Renal cortical epithelial cell (primary cell): ENCODE measurements at regions not wholly inside any gene's neighbourhood (a gene's known extent, or its start where the extent isn't known, plus 50 kb on each side); places are given as distances from the start of the nearest gene placed in this dataset.

Experiments
- DNase-seq: peaks from one replicate; pipeline ENCODE4 v3.0.0-alpha.2; 2011; ENCODE audit warnings: low read depth

DNA sequence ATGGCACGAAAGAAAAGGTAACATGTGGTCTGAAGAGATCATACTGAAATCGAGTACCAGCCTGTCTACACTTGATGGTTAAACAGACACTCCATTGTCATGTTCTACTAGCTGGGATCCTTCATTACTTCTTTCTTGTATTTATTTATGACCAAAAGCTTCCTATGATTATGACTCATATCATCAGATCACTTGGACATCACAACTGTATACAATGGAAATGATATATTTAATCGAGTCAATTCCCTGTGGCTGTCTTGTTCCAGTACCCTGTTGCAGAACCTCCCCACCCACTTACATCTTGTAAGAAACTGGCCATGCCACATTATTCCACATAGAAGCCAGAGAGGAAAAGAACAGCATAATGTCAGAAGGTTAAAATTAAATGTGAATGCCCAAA, 358.9 kb downstream of the ZEB2 start:
- DNase-seq, result no peak

DNA sequence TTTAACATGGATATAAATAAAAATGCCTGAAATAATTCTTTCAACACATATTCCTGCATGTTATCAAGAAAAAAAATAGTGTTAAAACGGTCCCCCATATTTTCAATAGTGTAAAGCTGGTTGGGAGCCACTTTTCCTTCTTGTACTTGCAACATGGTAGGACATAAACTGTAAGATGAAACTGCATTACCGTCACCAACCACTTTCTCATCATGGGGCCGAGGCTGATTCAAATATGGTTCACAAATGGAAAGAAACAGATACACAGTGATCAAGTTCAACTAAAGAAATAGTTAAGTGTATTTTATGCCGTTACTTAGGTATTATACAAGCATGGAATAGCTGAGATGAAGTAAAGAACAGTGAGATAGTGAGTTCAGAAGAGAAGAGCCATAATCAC, 360.7 kb downstream of the ZEB2 start:
- no peak for DNase-seq

DNA sequence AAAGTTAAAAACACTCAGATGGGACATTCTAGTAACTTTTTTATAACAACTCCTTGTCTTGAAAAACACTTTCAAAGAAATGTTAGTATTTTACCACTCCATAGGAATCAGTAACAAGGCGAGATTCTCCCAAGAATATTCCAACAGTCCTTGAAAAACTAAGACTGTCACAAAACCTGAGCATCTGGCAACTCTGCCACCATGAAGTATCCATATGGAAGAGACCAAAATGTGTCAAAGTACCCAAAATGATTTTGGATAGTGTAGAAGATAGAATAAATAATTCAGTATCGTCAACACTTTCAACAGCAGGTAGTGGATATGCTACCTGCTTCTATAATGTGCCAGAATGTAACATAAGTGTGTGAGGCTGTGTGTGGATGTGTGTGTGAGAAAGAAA, 361.8 kb downstream of the ZEB2 start:
- no peak for DNase-seq

DNA sequence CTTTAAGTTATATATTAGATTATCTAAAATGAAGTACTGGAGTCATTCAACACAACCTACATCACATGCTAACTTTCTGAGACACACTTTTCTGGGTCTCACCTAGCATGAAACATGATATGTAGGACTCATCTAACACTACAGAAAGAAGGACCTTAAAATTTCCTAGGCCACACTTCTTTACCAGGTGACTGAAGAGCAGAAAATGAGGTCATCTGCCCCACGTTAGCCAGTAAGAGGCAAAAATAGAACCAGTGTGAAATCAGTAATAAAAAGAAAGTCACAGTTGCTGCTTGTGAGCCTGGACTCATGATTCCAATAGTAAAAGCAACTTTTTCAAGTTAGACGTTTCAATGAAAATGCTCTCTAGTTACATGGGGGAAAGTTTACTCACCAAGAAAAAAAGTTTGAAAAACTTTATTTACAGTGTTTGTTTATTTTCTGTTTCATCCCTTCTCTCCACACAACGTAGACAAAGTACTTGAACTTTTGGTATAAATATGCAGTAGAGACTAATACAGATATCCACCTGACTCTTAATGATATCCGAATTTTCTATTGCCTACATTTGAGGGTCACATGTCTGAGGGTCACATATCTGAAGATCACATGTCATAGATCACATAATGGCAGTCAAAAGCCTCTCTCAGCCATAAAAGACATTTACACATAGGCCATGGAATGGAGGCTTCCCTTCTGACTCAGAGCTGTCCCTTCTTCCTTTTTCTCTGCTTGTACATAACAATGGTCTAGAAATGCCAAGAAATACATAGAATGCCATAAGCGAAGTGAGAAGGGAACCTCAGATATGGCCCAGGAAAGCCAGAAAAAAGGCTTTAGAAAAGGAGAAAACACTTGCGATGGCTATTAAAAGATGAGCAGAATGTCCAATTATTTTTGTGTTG, 362.9 kb downstream of the ZEB2 start:
- no peak for DNase-seq

DNA sequence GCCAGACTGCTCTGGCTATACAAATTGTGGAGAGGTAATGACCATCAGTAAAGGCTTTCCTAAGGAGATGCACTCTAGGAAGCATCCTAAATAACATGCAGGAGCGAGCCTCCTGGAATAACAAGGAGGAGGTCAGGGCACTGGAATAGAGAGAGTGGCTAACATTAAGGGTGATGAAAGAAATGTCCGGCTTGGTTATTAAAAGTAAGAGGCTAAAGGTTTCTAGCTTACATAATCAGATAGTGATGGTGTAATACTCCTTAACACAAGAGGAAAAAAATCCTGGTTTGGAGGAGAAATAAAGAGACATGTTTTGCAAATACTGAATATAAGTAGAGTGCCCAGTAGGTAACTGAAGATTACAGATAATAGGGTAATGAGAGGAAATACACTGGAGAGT, 365.7 kb downstream of the ZEB2 start:
- peak; percentile 16 for DNase-seq

DNA sequence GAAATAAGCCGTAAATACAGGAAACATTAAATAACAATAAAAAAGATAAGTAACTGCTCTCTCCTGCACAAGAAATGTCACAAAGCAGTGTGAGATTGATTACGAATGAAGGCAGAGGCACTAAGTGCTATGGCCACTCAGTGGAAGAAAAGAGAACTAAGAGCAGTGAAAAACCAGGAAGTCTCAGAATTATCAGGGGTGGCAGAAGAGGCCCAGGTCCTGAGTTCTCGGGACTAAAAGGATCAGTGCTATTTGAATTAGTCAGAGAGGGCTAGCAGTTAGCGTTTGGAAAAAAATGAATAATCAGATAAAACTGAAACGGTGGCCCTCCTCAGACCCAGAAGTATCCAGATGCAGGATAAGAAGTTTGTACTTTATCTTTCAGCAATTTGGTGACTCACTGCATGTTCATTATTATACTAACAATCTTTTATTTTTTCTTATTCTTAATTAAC, 367.1 kb downstream of the ZEB2 start:
- no peak for DNase-seq

DNA sequence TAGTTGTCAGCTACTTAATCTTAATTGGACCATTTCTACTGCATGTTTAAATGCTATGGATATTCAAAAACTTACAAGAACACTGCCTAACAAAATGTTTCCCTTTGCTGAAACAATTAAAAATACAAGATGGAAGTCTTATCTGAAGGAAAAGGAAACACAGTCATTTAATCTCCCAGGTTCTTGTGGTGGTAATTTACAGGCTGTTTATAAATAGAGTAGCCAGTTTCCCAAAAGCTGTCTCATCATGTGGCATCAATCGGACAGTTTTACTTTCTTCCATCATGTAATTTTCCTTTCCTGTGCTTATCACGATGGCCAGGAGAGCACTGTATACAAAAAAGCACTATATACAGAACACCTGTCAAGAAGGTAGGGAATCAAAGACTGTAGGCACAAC, 368.1 kb downstream of the ZEB2 start:
- no peak for DNase-seq

DNA sequence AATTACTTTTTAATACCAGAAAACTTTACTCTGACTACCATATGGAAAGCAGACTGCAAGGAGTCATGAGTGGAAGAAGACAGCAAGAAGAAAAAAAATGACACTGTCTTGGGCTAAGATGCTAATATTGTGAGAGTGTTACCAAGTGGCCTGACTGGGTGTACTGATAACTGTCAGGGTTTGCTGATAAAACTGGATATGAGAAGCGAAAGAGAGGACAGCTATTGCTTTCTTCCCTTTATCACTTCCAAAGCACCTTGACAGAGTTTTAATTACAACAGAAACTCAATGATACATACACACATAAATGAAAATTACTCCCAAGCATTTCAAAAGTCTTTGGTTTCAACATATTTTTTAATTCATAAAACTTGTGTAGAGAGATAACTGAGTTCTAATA, 368.5 kb downstream of the ZEB2 start:
- DNase-seq, result no peak

DNA sequence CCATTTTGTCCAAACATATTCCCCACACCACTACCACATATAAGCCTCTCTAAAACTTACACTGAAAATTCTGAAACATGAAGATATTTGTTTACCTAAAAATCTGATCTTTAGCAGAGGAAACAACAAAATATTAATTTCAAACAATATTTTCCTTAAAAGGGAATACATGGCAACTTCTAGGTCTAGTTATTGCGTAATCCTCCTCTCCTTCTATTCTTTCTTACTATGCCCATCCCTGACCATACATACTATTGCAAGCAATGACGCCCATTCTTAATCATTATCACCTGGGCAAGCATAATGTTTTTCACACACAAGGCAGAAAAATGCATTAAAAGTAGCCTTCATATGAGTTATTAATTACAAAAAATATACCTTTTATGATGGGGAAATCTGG, 372.6 kb downstream of the ZEB2 start:
- DNase-seq, result no peak

DNA sequence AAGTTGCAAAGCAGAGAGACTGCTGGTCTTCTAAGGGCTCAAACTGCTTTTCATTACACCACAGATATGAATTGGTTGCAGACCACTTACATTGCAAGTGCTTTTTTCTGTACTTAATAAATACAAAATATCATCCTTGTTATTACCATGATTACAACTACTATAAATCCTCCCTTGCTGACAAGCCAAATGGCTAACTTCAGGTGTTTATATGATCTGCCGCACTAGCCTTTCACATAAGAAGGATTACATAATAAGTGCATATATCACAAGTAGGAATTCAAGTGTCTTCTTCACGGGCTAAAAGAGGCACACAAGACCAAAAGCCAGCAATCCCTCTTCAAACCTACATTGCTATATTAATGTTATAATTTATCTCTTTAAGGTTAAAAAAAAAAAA, 373.0 kb downstream of the ZEB2 start:
- no peak for DNase-seq

DNA sequence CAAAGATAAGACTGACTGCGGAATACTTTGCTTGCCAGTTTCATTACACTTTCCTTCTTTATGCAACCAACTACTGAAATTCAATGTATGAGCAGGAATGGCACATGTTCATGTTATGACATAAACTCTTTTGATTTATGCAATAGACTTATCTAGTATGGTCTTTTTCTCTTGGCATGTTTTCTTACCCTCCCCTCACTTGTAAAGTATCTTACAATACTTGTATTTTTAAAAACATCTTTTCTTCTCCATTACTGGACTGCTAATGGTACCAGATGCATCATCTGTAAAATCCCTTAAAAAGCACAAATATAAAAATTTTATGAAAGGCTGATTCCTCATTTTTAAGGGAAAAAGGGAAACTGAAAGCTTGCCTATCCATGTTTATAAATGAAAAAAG, 373.8 kb downstream of the ZEB2 start:
- no peak for DNase-seq

DNA sequence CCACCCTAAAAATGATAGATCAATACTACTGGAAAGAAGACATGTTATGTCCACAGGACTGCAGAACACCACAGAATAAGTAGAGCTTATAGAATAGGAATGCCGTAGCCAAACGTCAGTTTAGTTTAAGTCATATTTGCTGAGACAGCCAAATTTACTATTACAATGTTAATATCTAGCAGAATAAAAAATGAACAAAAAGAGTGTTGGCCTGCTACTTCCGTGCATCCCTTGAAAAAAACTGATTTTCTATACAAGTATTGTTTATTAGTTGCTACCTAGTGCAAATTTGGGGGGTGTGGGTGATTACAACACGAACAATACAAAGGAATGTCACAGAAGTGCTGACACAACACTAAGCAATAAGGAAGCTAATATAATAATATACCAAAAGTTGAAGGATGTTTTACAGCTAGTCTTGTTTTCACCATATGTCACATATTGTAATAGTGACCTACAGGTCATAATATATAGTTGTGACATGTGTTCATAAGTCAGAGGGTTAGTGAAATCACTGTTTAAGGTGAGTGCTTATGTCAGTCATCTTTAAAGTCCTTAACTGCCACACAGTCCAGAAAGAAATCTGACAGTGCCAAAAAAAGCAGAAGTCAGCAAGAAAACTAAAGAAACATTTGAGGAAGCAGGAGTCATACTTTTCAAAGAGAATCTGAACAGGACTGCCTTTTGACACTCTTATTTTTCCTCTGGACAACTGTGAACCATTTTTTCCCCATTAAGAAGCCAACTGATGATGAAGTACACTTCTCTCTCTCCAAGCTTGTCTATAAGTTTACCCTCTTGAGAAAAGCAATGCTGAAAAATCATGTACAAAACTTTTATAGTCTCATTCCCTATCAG, 376.4 kb downstream of the ZEB2 start:
- DNase-seq, result no peak

DNA sequence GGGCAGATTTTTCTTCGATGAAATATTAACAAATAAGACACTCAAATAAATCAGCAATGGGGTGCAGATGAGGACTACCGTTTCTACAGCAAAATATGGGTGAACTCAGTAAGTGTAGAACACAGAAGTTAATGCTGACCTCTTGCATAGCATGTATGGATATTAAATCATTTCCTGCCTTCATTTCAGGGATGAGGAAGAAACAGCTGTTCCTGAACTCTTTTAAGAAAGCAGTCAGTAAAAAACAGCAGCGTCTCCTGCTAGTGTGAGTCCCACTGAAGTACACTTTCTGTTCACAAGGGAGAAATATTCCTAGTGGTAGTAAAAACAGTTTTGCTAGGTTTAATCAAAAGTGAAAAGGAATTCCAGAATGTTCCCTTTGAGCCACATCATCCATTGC, 379.0 kb downstream of the ZEB2 start:
- no peak for DNase-seq

DNA sequence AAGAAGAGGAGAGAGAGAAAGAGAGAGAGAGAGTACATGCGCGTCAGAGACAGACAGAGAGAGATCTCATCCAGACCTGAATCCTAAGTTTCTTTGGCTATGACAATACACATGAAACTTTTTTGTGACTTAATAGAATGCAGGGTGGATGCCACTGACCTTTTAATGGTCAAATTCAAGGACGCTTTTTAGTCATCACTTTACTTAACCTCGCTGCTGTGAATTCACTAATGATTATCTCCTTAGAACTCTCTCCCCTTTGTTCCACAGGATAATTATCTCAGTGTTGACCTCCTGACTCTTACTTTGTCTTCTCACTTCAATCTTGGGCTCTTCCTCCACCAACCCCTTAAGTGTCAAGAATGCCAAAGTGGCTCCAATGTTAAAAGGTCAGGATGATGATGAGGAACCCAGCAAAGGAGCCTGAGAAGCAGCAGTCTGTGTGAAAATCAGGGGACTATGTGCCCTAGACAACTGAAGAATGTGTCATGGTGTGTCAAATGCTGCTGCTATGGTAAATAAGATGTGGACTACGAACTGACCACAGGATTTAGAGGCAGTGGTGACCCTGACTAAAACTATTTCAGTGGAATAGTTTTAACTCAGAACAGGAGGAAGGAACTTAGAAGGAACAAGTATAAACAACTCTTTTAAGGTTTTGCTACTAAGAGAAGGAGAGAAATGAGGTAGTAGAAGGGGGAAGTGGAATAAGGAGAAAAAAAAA, 382.1 kb downstream of the ZEB2 start:
- peak; percentile 18 for DNase-seq

DNA sequence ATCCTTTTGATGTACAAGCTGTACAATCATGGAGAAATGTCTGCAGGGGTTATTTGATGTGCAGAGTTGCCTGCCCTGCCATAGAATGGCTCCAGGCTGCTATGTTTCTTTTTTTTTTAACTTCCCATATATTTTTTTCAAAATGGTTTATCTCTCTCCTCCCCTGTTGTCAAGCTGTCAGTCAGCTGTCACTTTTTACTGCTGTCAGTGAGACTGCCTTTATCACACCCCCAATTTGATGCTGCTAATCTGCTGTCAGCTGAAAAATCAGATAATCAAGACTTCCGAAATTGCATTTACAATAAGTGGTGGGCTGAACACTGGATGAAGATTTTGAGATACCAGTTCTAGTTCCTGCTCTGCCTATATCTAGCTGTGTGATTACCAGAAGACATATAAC, 382.6 kb downstream of the ZEB2 start:
- DNase-seq, result no peak

DNA sequence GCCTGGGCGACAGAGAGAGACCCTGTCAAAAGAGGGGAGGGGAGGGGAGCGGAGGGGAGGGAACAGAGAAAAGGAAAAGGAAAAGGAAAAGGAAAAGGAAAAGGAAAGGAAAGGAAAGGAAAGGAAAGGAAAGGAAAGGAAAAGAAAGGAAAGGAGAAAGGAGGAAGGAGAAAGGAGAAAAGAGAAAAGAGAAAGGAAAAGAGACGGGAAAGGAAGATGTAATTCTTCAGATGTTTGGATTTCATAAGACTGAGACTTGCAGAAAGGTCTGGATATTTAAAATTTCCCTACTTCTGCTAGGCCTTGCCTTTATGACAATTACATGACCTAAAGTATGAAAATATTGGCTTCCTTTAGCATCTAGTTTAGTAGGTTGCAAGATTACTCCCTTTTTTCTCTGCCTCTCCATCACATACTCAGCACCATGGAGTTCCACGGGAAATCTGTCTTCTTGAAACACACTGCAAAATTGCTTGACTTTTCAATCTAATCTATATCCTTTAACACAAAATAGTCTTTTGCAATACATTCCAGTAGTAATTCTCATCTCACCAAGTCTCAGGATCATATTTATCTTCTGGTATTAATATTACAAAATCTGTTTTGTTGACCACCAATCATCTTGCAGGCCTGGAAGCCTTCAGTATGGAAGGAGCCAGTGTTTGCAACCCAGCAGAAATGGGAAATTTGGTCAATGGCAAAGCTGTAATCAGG, 383.5 kb downstream of the ZEB2 start:
- DNase-seq, result no peak

DNA sequence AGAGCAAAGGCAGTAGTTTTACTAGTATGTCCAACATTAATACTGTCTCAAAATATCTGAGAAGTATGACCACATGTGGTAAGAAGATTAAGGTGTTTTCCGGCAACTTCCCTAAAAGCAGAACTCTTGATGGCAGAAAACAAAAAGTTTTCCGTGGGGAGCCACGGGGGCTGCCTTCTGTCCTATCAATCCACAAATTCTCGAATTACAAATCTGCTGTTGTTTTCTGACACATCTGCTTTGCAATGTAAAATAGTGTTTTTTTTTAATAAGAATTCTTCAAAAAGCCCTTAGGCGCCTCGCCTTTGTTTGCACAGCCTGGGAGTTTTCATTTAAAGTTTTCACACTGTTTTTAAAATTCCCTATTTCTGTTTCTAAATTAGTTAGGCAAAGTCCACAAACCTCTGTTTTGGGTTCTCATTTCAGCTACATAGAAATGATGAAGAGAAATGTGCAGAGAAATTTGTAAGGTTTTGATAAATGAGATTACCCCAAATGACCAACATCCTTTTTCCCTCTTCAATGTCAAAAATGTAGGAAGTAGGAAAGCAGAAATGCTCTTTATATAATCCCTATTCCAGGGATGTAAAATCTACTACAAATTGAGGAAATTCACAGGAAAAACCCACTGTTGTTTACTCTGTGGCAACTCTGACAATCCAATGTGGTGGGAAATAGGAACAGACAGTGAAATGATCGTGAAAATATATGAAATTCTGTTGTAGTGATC, 385.8 kb downstream of the ZEB2 start:
- peak; percentile 11 for DNase-seq

DNA sequence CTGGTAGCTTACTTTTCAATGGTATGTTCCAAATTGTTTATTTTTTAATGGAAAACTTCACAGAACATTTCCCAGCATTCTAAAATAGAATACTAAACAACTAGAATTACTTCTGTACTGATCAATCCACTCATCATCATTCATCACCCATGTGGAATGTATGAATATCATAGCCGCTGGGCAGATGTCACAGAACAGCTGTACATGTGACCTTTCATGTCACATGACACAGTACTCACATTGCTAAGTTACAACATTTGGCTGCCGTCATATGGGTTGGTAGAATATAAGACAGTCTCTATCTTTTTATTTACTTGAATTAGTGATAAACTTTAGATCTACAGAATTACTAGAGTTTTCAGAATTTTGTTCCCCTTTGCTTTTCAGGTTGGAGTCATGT, 387.6 kb downstream of the ZEB2 start:
- no peak for DNase-seq

DNA sequence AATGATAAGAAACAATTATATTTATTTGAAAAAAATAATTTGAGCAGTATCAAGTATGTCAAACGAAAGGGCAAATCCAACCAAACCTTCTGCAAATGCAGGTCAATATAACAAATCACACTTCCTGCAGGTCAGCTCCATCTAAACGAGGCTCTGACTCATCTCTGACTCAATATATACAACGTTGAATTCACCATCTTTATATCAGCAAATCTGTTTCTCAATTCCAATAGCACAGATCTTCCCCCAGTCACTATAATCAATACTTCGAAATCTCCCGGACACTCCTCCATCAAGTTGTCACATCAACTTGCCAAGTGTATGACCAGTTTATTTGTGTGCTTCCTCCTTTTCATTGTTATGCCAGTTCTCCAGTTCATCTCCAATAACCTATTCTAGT, 388.9 kb downstream of the ZEB2 start:
- DNase-seq, result peak; percentile 12

DNA sequence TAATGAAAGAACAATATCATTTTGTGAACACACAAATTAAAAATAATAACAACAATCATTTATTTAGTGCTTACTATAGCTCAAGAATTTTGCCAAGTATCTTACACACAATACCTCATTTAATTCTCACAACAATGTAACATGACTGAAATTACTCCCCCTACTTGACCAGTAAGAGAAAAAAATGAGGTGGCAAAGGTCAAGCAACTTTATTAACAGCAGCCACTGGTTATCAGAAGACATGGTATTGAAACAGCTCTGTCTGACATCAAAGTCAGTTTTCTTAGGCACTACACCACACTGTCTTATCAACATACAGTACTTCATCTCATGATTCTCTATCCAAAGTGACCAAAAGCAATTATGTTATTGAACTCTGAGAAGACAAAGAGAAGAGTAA, 389.4 kb downstream of the ZEB2 start:
- DNase-seq, result no peak

DNA sequence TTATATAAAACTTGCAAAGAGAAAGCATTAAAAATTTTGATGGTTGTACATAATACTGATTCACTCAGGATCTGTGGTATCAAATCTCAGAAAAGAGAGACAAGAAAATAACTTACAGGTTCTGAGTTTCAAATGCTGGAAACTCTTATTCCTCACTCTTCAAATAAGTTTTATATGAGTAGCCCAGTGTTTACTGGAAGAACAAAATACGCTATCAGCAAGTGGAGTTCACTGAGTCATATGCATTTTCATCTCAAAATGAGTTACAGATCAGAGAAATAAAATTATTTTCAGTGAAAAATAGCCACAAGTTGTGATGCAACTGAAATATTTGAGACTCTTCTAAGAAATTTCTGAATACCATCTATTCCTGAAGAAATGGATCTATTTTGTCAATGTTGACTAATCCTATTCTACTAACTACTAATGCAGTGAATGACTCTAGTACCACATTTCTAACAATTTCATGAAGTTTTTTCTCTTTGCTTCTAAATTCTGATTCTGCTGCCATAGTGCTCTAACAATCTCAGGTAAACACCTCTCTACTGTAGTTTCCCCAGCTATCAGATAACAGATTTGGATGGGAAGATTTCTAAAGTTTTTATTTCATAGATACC, 391.7 kb downstream of the ZEB2 start:
- no peak for DNase-seq
